ENCODE measurements at regions not wholly inside any gene's neighbourhood (a gene's known extent, or its start where the extent isn't known, plus 50 kb on each side); places are given as distances from the start of the nearest gene placed in this dataset.

GRCh38 chr12:87253157-87253556 lies 776.0 kb downstream of the C12orf50 start:
- Histone ChIP-seq H3K36me3 (no peaks in the 10 kb centered on the region), H3K4me3 (no peak overlapping the region), H3K27me3 (no peaks in the 10 kb centered on the region), H3K9me3 (no peaks in the 10 kb centered on the region), H3K4me1 (no peaks in the 10 kb centered on the region), H3K27ac (no peak overlapping the region)
- intact Hi-C loops (cut with DNase I; ENCODE audit: low total_unique reads) = no loop called here
- in situ Hi-C loops (cut with MboI; ENCODE audit: low pct_ligation_motif_present in 1 of 4, low pct_unique_long_range_greater_than_20kb in 1 of 4, low sequenced_read_pairs in 3 of 4) = loop anchor here in 2 of 4 donors (25.0 kb wide), 2 partner anchors 409 to 584 kb away; no protein-coding TSS in a partner anchor
- 32 to 60% methylated on average over 2 of the region's 2 CpGs for WGBS, 2 donors (ENCODE audit: low coverage in 1 of 2)
- no peak for DNase-seq
- TF ChIP-seq POLR2AphosphoS5 (IDR thresholded peaks at IDR 0.05) = no peak
- no peak for TF ChIP-seq CTCF (IDR thresholded peaks at IDR 0.05)
- no peak for TF ChIP-seq EP300 (IDR thresholded peaks at IDR 0.05; ENCODE audit: low read depth)
- TF ChIP-seq POLR2A (IDR thresholded peaks at IDR 0.05) = no peak

- no peak overlapping the region for H3K27ac ChIP-seq
- H3K4me3 ChIP-seq = no peak overlapping the region
- 50 to 61% methylated on average over 1 of the region's 1 CpG for WGBS, 2 donors (ENCODE audit: low coverage in 1 of 2)
- H3K9me3 ChIP-seq = no peaks in the 10 kb centered on the region
- H3K36me3 ChIP-seq = no peaks in the 10 kb centered on the region
- intact Hi-C loops (cut with DNase I; ENCODE audit: low total_unique reads) (no loop called here), in situ Hi-C loops (cut with MboI; ENCODE audit: low pct_ligation_motif_present in 1 of 4, low pct_unique_long_range_greater_than_20kb in 1 of 4, low sequenced_read_pairs in 3 of 4) (no loop called here)
- H3K4me1 ChIP-seq = no peaks in the 10 kb centered on the region
- no peak for TF ChIP-seq CTCF (IDR thresholded peaks at IDR 0.05)
- no peak for TF ChIP-seq POLR2A (IDR thresholded peaks at IDR 0.05)
- TF ChIP-seq POLR2AphosphoS5 (IDR thresholded peaks at IDR 0.05) = no peak
- no peak for TF ChIP-seq EP300 (IDR thresholded peaks at IDR 0.05; ENCODE audit: low read depth)
- H3K27me3 ChIP-seq = no peaks in the 10 kb centered on the region
- DNase-seq = no peak
Measured at GRCh38 chr12:87246726-87247125, 782.5 kb downstream of the C12orf50 start.

- H3K36me3 ChIP-seq = no peaks in the 10 kb centered on the region
- TF ChIP-seq POLR2A (IDR thresholded peaks at IDR 0.05) (no peak), EP300 (IDR thresholded peaks at IDR 0.05; ENCODE audit: low read depth) (no peak), POLR2AphosphoS5 (IDR thresholded peaks at IDR 0.05) (no peak)
- intact Hi-C loops (cut with DNase I; ENCODE audit: low total_unique reads) = no loop called here
- no peak overlapping the region for H3K4me3 ChIP-seq
- H3K9me3 ChIP-seq = no peaks in the 10 kb centered on the region
- H3K27ac ChIP-seq = no peak overlapping the region
- no peak for DNase-seq
- H3K27me3 ChIP-seq = no peaks in the 10 kb centered on the region
- WGBS, 2 donors (ENCODE audit: low coverage in 1 of 2) = 86 to 90% methylated on average over 1 of the region's 1 CpG
- in situ Hi-C loops (cut with MboI; ENCODE audit: low pct_ligation_motif_present in 1 of 4, low pct_unique_long_range_greater_than_20kb in 1 of 4, low sequenced_read_pairs in 3 of 4) = no loop called here
- H3K4me1 ChIP-seq = no peaks in the 10 kb centered on the region
Measured at GRCh38 chr12:87238466-87238865, 790.7 kb downstream of the C12orf50 start.

GRCh38 chr12:87234898-87235297 lies 794.3 kb downstream of the C12orf50 start:
- H3K4me1 ChIP-seq = no peaks in the 10 kb centered on the region
- no peaks in the 10 kb centered on the region for H3K9me3 ChIP-seq
- TF ChIP-seq POLR2AphosphoS5 (IDR thresholded peaks at IDR 0.05) = no peak
- no peak for TF ChIP-seq POLR2A (IDR thresholded peaks at IDR 0.05)
- no peak for TF ChIP-seq CTCF (IDR thresholded peaks at IDR 0.05)
- no peak for TF ChIP-seq EP300 (IDR thresholded peaks at IDR 0.05; ENCODE audit: low read depth)
- DNase-seq = no peak
- in situ Hi-C loops (cut with MboI; ENCODE audit: low pct_ligation_motif_present in 1 of 4, low pct_unique_long_range_greater_than_20kb in 1 of 4, low sequenced_read_pairs in 3 of 4) = no loop called here
- no peak overlapping the region for H3K27ac ChIP-seq
- H3K36me3 ChIP-seq = no peaks in the 10 kb centered on the region
- WGBS, 2 donors (ENCODE audit: low coverage in 1 of 2) = 57 to 64% methylated on average over 1 of the region's 1 CpG
- intact Hi-C loops (cut with DNase I; ENCODE audit: low total_unique reads) = no loop called here
- no peaks in the 10 kb centered on the region for H3K27me3 ChIP-seq
- H3K4me3 ChIP-seq = no peak overlapping the region

GRCh38 chr12:87233671-87234070 lies 795.5 kb downstream of the C12orf50 start:
- Histone ChIP-seq H3K27ac (no peak overlapping the region), H3K27me3 (no peaks in the 10 kb centered on the region), H3K9me3 (no peaks in the 10 kb centered on the region), H3K4me3 (no peak overlapping the region), H3K36me3 (no peaks in the 10 kb centered on the region), H3K4me1 (no peaks in the 10 kb centered on the region)
- intact Hi-C loops (cut with DNase I; ENCODE audit: low total_unique reads) = no loop called here
- in situ Hi-C loops (cut with MboI; ENCODE audit: low pct_ligation_motif_present in 1 of 4, low pct_unique_long_range_greater_than_20kb in 1 of 4, low sequenced_read_pairs in 3 of 4) = no loop called here
- DNase-seq = no peak
- 84 to 85% methylated on average over 1 of the region's 1 CpG for WGBS, 2 donors (ENCODE audit: low coverage in 1 of 2)
- no peak for TF ChIP-seq EP300 (IDR thresholded peaks at IDR 0.05; ENCODE audit: low read depth)
- TF ChIP-seq CTCF (IDR thresholded peaks at IDR 0.05) = no peak
- TF ChIP-seq POLR2AphosphoS5 (IDR thresholded peaks at IDR 0.05) = no peak
- no peak for TF ChIP-seq POLR2A (IDR thresholded peaks at IDR 0.05)

All from transverse colon (tissue), 4 donors.